ENCODE measurements at regions not wholly inside any gene's neighbourhood (a gene's known extent, or its start where the extent isn't known, plus 50 kb on each side); places are given as distances from the start of the nearest gene placed in this dataset.

GRCh38 chr17:71970312-71970711, 150.5 kb upstream of the SOX9 start:
- TF ChIP-seq POLR2AphosphoS5 (IDR thresholded peaks at IDR 0.05) (no peak), POLR2A (IDR thresholded peaks at IDR 0.05) (no peak)

Measured in stomach (tissue), 4 donors.